ENCODE measurements at regions not wholly inside any gene's neighbourhood (a gene's known extent, or its start where the extent isn't known, plus 50 kb on each side); places are given as distances from the start of the nearest gene placed in this dataset.

- H3K27ac Mint-ChIP-seq (ENCODE audit: unreplicated experiment), result no peak overlapping the region
- no peak for DNase-seq
- CTCF ChIA-PET, result no interaction called here
- H3K4me1 Mint-ChIP-seq (ENCODE audit: low read depth, unreplicated experiment), result no peaks in the 10 kb centered on the region
- intact Hi-C loops (cut with micrococcal nuclease; ENCODE audit: unreplicated experiment), result no loop called here
- peaks cover 15% of the 10 kb centered on the region for H3K9me3 Mint-ChIP-seq (ENCODE audit: low read depth, unreplicated experiment)
- H3K36me3 Mint-ChIP-seq (ENCODE audit: insufficient read depth, unreplicated experiment), result no peaks in the 10 kb centered on the region
- BruUV-seq (replicated peaks), result no TSS peak
- TF ChIP-seq CTCF (IDR thresholded peaks at IDR 0.05; ENCODE audit: unreplicated experiment), result no peak
- H3K27me3 Mint-ChIP-seq (ENCODE audit: unreplicated experiment), result no peaks in the 10 kb centered on the region
- no peak overlapping the region for H3K4me3 Mint-ChIP-seq (ENCODE audit: low read depth, unreplicated experiment)
Measured at GRCh38 chr4:34261799-34262314, 1982.5 kb downstream of the ARAP2 start.

- H3K4me3 Mint-ChIP-seq (ENCODE audit: low read depth, unreplicated experiment), result no peak overlapping the region
- no peak for DNase-seq
- H3K27ac Mint-ChIP-seq (ENCODE audit: unreplicated experiment), result no peak overlapping the region
- no peaks in the 10 kb centered on the region for H3K36me3 Mint-ChIP-seq (ENCODE audit: insufficient read depth, unreplicated experiment)
- intact Hi-C loops (cut with micrococcal nuclease; ENCODE audit: unreplicated experiment), result no loop called here
- CTCF ChIA-PET, result no interaction called here
- H3K27me3 Mint-ChIP-seq (ENCODE audit: unreplicated experiment), result no peaks in the 10 kb centered on the region
- no peaks in the 10 kb centered on the region for H3K4me1 Mint-ChIP-seq (ENCODE audit: low read depth, unreplicated experiment)
- no peak for TF ChIP-seq CTCF (IDR thresholded peaks at IDR 0.05; ENCODE audit: unreplicated experiment)
- no TSS peak for BruUV-seq (replicated peaks)
- peaks cover 8% of the 10 kb centered on the region for H3K9me3 Mint-ChIP-seq (ENCODE audit: low read depth, unreplicated experiment)
Measured at GRCh38 chr4:34269613-34270012, 1974.7 kb downstream of the ARAP2 start.

GRCh38 chr4:34271479-34272355 lies 1972.6 kb downstream of the ARAP2 start:
- H3K4me1 Mint-ChIP-seq (ENCODE audit: low read depth, unreplicated experiment), result no peaks in the 10 kb centered on the region
- CTCF ChIA-PET, result no interaction called here
- no TSS peak for BruUV-seq (replicated peaks)
- intact Hi-C loops (cut with micrococcal nuclease; ENCODE audit: unreplicated experiment), result no loop called here
- H3K27me3 Mint-ChIP-seq (ENCODE audit: unreplicated experiment), result no peaks in the 10 kb centered on the region
- H3K9me3 Mint-ChIP-seq (ENCODE audit: low read depth, unreplicated experiment), result peaks cover 6% of the 10 kb centered on the region
- no peak overlapping the region for H3K4me3 Mint-ChIP-seq (ENCODE audit: low read depth, unreplicated experiment)
- DNase-seq, result no peak
- no peak for TF ChIP-seq CTCF (IDR thresholded peaks at IDR 0.05; ENCODE audit: unreplicated experiment)
- H3K36me3 Mint-ChIP-seq (ENCODE audit: insufficient read depth, unreplicated experiment), result no peaks in the 10 kb centered on the region
- no peak overlapping the region for H3K27ac Mint-ChIP-seq (ENCODE audit: unreplicated experiment)

- no TSS peak for BruUV-seq (replicated peaks)
- peaks cover 4% of the 10 kb centered on the region for H3K9me3 Mint-ChIP-seq (ENCODE audit: low read depth, unreplicated experiment)
- intact Hi-C loops (cut with micrococcal nuclease; ENCODE audit: unreplicated experiment), result no loop called here
- H3K27ac Mint-ChIP-seq (ENCODE audit: unreplicated experiment), result no peak overlapping the region
- no peaks in the 10 kb centered on the region for H3K36me3 Mint-ChIP-seq (ENCODE audit: insufficient read depth, unreplicated experiment)
- no peak for DNase-seq
- CTCF ChIA-PET, result interaction anchor here (0.6 to 1.2 kb wide), 2 partner anchors 76 to 245 kb away, joined by 3 read pairs; no protein-coding TSS in a partner anchor
- no peaks in the 10 kb centered on the region for H3K4me1 Mint-ChIP-seq (ENCODE audit: low read depth, unreplicated experiment)
- no peak for TF ChIP-seq CTCF (IDR thresholded peaks at IDR 0.05; ENCODE audit: unreplicated experiment)
- no peaks in the 10 kb centered on the region for H3K27me3 Mint-ChIP-seq (ENCODE audit: unreplicated experiment)
- H3K4me3 Mint-ChIP-seq (ENCODE audit: low read depth, unreplicated experiment), result no peak overlapping the region
Measured at GRCh38 chr4:34279011-34279410, 1965.3 kb downstream of the ARAP2 start.

All from Calu3 (cell line).